Stimulated activated CD4-positive, alpha-beta T cell treated with anti-CD3 and anti-CD28 coated beads, TNF-alpha, amount 100 ng/mL, for 24 hours (primary cell): ENCODE measurements at regions not wholly inside any gene's neighbourhood (a gene's known extent, or its start where the extent isn't known, plus 50 kb on each side); places are given as distances from the start of the nearest gene placed in this dataset.
"Not testable (repeated sequence)": the region's sequence is repeated elsewhere in the genome, so short reads cannot be mapped to it uniquely, and the experiment has no call there.

Source experiments
- DNase-seq, 3 experiments: peaks; one replicate each; pipeline ENCODE4 v3.0.0-alpha.2; 2020; ENCODE audit warnings: low read depth in 3 of 3

- no peak for DNase-seq
Observed at GRCh38 chr10:9260690-9261089, 1206.2 kb downstream of the GATA3 start.

DNA sequence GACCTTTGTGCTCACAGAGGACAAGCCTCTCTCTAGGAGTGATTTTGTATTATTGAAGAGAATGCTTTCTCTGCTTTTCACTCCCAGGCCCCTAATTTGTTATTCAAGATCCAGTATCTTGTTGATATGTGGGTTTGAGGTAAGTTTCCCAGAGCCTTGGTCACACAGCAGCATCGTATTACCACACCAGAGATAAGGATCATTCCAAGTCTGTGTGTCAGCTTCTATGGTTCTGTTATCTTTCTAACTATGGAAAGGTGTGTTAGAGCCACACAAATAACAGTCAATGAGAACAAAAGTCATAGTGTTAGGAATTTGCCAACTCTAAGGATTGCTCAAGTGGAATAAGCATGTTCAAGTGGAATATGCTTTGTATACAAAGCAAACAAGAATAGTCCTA lies 1208.3 kb downstream of the GATA3 start:
- no peak for DNase-seq

DNA sequence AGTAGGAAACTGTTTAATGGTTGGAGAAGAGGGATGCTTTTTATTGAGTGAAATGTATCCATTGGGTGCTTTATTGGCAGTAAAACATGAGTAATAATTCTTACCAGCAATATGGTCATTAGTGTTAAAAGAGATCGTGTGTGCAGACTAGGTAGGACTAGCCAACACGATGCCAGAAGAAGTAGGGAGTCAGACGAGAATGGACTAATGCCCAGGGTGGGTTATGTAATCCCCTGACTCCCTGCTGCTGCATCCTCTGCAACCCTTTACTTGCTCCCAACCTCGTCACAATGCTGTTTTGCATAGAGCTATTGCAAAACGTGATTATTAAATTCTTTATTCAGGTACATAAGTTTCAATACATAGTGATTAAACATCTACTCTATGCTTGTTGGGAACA lies 1213.7 kb downstream of the GATA3 start:
- DNase-seq: no peak

DNA sequence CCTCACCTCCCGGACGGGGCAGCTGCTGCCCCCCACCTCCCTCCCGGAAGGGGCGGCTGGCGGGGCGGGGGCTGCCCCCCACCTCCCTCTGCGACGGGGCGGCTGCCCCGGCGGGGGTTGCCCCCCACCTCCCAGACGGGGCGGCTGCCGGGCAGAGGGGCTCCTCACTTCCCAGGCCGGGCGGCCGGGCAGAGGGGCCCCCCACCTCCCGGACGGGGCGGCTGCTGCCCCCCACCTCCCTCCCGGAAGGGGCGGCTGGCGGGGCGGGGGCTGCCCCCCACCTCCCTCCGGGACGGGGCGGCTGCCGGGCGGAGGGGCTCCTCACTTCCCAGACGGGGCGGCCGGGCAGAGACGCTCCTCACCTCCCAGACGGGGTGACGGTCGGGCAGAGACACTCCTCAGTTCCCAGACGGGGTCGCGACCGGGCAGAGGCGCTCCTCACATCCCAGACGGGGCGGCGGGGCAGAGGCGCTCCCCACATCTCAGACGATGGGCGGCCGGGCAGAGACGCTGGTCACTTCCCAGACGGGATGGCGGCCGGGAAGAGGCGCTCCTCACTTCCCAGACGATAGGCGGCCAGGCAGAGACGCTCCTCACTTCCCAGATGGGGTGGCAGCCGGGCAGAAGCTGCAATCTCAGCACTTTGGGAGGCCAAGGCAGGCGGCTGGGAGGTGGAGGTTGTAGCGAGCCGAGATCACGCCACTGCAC lies 1218.8 kb downstream of the GATA3 start:
- not testable (repeated sequence) for DNase-seq

DNA sequence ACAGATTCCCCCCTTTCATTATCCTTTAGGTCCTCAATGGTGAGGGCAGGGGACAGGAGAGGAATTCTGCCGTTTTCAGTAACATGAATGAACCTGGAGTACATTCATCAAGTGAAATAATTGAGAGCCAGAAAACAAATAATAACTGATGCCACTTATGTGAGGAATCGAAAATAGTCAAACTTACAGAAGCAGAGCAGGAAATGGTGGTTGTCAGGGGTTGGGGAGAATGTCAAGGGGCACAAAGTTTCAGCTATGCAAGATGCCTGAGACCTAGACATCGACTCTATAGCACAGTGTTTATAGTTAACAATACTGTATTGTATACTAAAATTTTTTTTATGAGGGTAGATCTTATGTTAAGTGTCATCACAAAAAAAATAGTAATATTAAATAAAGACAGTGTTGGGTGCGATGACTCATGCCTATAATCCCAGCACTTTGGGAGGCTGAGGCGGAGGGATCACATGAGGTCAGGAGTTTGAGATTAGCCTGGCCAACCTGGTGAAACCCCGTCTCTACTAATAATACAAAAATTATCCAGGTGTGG lies 1219.8 kb downstream of the GATA3 start:
- DNase-seq: no peak

DNA sequence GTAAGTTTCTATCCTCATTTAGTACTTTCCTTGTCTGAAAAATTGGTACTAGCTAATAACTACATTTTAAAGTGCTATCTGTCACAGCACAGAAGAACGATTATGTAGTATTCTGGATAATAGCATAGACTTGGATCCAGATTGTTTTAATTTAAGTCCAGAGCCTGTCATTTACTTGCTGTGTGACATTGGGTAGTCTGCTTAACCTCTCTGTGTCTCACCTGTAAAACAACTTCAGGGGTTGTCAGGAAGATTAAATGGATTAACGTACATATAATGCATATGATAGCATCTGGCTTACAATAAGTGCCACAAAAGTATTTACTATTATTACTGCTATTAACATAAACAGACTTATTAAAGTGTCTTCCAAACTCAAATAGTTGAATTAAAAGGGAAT lies 1221.4 kb downstream of the GATA3 start:
- no peak for DNase-seq

- DNase-seq: no peak
Observed at GRCh38 chr10:9285690-9286089, 1231.2 kb downstream of the GATA3 start.

DNA sequence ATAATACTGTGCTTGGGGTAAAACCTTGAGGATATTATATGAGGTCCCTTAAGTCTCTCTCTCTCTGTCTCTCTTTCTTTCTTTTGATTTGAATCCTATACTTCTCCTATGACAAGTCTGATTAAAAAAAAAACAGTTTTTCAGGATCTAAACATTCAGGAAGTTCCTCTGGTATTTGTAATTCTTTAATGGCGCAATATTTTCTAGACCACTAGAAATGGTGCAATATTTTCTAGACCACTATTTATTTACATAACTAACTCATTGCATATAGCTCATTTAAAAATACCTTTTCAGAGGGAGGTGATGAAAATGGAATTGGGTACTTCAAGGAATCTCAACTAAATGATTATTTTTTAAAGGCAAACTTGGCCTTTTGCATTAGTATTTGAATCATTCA lies 1235.3 kb downstream of the GATA3 start:
- DNase-seq: no peak

DNA sequence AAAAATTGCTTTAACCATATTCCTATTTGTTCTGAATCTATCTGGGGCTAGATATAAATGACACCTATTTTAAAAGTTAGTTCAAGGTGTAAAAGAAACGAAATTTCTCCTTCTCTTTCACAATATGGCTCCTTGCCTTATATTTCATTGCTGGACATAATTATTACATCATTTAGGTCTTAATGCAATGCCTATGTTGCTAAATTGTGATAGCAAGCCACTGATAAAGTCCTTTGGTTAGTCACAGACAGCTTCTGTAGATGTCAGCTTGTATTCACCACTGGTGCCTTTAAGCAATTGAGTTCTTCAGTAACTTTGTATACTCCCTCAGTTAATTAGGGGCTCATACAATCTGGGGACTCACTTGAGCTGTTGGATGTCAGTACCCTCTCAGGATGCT lies 1236.6 kb downstream of the GATA3 start:
- no peak for DNase-seq

GRCh38 chr10:9294132-9294663 lies 1239.7 kb downstream of the GATA3 start:
- DNase-seq: no peak

GRCh38 chr10:9294865-9295264 lies 1240.4 kb downstream of the GATA3 start:
- DNase-seq: no peak

DNA sequence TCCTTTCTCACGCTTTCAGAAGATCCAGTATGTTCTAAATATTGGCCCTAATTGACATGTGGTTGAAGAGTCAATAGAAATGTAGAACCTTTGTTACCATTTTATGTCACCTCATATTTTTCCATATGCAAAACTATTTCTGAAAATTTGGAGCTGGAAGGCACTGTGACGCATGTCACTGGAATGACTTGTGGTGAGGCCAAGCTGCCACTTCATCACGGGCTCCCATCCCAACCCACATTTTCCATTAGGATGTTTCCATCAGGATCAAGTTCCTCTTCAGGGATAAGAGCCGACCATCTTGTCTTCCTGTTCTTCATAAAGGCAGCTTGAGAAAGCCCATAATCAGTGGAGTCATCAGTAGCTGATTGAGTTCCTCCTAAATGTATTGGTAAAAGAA lies 1241.7 kb downstream of the GATA3 start:
- DNase-seq: no peak

GRCh38 chr10:9297580-9297979 lies 1243.1 kb downstream of the GATA3 start:
- DNase-seq: no peak

DNA sequence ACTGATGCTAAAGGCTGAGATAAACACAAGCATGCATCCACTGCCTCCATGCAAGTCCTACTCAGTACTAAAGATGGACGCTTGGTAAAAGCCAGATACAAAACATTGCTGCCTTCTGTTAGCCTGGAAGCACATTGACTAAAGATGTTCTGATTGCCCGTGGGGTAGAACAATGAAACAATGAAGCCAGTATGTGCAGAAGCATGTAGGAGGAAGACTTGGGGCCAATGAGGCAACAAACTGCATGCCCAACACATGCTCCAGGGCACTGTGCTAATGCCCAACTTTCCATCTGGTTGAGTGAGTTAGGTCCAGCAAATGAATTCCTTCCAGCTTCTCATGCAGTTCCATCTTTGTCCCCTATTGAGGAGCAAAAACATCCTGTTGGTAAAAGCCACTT lies 1245.5 kb downstream of the GATA3 start:
- DNase-seq: no peak

DNA sequence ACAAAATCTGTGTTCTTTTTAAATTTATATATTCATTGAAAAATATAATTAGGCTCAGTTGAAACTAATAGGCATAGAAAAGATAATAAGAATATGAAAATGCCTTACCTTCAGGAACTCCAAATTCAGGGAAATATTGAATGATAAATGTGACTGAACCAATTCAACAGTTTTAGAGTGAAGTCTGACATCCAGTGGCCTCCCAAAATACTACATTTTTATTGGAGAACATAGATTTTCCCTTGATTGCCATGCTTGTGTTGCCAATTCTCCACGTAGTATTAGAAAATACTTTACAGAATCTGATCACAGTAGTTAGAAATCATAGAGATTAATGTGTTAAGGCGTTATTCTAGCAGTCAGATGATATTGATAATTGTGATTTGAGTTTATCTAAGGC lies 1246.7 kb downstream of the GATA3 start:
- DNase-seq: no peak

- no peak for DNase-seq
Observed at GRCh38 chr10:9301554-9301953, 1247.1 kb downstream of the GATA3 start.

DNA sequence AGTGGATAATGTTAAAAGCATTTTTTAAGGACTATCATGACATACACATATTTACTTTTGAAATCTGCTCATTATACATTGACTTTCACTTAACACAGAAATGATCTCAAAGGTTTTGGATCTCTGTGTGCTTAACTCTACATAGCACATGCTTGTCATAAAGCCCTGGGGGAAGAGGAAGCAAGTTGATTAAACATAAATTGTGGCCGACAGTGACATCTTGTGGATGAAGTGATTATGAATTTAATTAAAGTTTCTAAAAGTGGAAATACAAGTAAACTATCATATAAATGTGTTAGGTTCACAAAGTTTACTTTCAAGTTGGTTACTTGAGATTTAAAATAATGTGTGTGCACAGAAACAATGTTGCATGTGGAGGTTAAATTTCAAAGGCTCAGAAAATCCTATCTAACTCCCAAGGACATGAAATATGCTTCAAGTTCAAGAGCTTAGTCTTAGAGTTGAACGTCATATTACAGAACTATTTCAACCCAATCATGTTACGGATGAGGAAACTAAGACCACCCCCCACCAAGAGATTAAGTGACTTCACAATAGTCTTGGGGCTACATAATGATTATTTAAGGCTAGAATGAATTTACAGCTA lies 1247.8 kb downstream of the GATA3 start:
- peak in 1 of 3 experiments; percentile 8 for DNase-seq

- no peak for DNase-seq
Observed at GRCh38 chr10:9305018-9305655, 1250.6 kb downstream of the GATA3 start.

GRCh38 chr10:9311702-9312499 lies 1257.4 kb downstream of the GATA3 start:
- DNase-seq: no peak

DNA sequence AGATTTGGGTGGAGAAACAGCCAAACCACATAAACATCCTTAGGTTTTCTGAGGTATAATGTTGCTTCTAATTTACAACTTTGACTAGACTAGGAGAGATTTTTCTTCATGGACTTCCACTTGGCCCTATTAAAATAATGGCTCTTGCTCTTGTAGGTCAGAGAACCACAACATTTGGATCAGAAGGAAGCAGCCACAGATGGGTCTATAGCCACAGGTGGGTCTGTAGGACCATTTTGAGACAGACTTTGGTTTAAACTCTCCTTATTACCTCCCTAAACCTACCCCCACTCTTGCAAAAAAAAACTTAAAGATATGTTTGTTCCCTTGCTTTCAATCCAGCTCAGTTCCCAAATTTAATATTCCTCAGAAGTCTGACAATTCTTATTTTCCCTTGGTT lies 1260.8 kb downstream of the GATA3 start:
- DNase-seq: no peak

- no peak for DNase-seq
Observed at GRCh38 chr10:9331583-9332008, 1277.1 kb downstream of the GATA3 start.

DNA sequence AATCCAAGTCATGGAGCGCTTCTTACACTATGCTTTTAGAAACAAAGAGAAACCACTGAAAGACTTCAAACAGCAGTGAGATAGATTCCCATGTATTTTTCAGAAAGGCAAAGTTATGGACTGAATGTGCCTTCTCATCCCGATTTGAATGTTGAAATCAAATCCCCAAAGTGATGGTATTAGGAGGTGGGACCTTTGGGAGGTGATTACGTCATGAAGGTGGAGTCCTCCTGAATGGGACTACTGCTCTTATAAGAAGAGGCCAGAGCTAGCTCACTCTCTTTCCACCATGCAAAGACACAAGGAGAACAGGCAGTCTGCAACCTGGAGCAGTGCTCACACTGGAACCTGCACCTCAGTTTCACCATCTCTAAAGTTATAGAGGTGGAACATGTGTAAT lies 1279.8 kb downstream of the GATA3 start:
- DNase-seq: no peak
